ENCODE measurements at regions not wholly inside any gene's neighbourhood (a gene's known extent, or its start where the extent isn't known, plus 50 kb on each side); places are given as distances from the start of the nearest gene placed in this dataset.

- no peak overlapping the region for H3K4me3 ChIP-seq
- TF ChIP-seq CTCF (IDR thresholded peaks at IDR 0.05; ENCODE audit: low read depth, low read length): no peak
These were observed 678.7 kb downstream of the ARAP2 start for GRCh38 chr4:35565640-35566039.

GRCh38 chr4:35591035-35591434, 653.3 kb downstream of the ARAP2 start:
- H3K4me1 ChIP-seq (ENCODE audit: low read depth): no peaks in the 10 kb centered on the region
- H3K27ac ChIP-seq: no peak overlapping the region
- no peak for TF ChIP-seq CTCF (IDR thresholded peaks at IDR 0.05; ENCODE audit: low read depth, low read length)
- H3K27me3 ChIP-seq: no peaks in the 10 kb centered on the region
- DNase-seq (ENCODE audit: low read depth in 1 of 2, low spot score in 1 of 2): no peak
- no peak overlapping the region for H3K4me3 ChIP-seq
- no peaks in the 10 kb centered on the region for H3K9me3 ChIP-seq (ENCODE audit: low read depth)
- H3K36me3 ChIP-seq: no peaks in the 10 kb centered on the region

More at GRCh38 chr4:35565640-35566039, 678.7 kb downstream of the ARAP2 start:
- peaks cover 9% of the 10 kb centered on the region for H3K4me1 ChIP-seq (ENCODE audit: low read depth)
- H3K27me3 ChIP-seq: no peaks in the 10 kb centered on the region
- no peak for DNase-seq (ENCODE audit: low read depth in 1 of 2, low spot score in 1 of 2)
- H3K36me3 ChIP-seq: no peaks in the 10 kb centered on the region
- H3K27ac ChIP-seq: no peak overlapping the region
- H3K9me3 ChIP-seq (ENCODE audit: low read depth): no peaks in the 10 kb centered on the region

- no peak overlapping the region for H3K27ac ChIP-seq
- no peaks in the 10 kb centered on the region for H3K9me3 ChIP-seq (ENCODE audit: low read depth)
- no peak overlapping the region for H3K4me3 ChIP-seq
- no peak for DNase-seq (ENCODE audit: low read depth in 1 of 2, low spot score in 1 of 2)
- H3K36me3 ChIP-seq: no peaks in the 10 kb centered on the region
- H3K4me1 ChIP-seq (ENCODE audit: low read depth): no peaks in the 10 kb centered on the region
- no peaks in the 10 kb centered on the region for H3K27me3 ChIP-seq
- TF ChIP-seq CTCF (IDR thresholded peaks at IDR 0.05; ENCODE audit: low read depth, low read length): no peak
These were observed 640.1 kb downstream of the ARAP2 start for GRCh38 chr4:35604252-35604651.

GRCh38 chr4:35604724-35605123, 639.6 kb downstream of the ARAP2 start:
- H3K36me3 ChIP-seq: no peaks in the 10 kb centered on the region
- no peak for TF ChIP-seq CTCF (IDR thresholded peaks at IDR 0.05; ENCODE audit: low read depth, low read length)
- DNase-seq (ENCODE audit: low read depth in 1 of 2, low spot score in 1 of 2): no peak
- no peak overlapping the region for H3K4me3 ChIP-seq
- H3K9me3 ChIP-seq (ENCODE audit: low read depth): no peaks in the 10 kb centered on the region
- H3K4me1 ChIP-seq (ENCODE audit: low read depth): no peaks in the 10 kb centered on the region
- no peaks in the 10 kb centered on the region for H3K27me3 ChIP-seq
- H3K27ac ChIP-seq: no peak overlapping the region

- no peak for DNase-seq (ENCODE audit: low read depth in 1 of 2, low spot score in 1 of 2)
- H3K4me1 ChIP-seq (ENCODE audit: low read depth): no peaks in the 10 kb centered on the region
- no peaks in the 10 kb centered on the region for H3K36me3 ChIP-seq
- no peak overlapping the region for H3K27ac ChIP-seq
- H3K4me3 ChIP-seq: no peak overlapping the region
- H3K27me3 ChIP-seq: no peaks in the 10 kb centered on the region
- no peak for TF ChIP-seq CTCF (IDR thresholded peaks at IDR 0.05; ENCODE audit: low read depth, low read length)
- H3K9me3 ChIP-seq (ENCODE audit: low read depth): no peaks in the 10 kb centered on the region
These were observed 636.1 kb downstream of the ARAP2 start for GRCh38 chr4:35608205-35608604.

GRCh38 chr4:35614120-35614519, 630.2 kb downstream of the ARAP2 start:
- Histone ChIP-seq H3K4me3 (no peak overlapping the region), H3K4me1 (ENCODE audit: low read depth) (no peaks in the 10 kb centered on the region), H3K9me3 (ENCODE audit: low read depth) (no peaks in the 10 kb centered on the region), H3K36me3 (no peaks in the 10 kb centered on the region), H3K27ac (no peak overlapping the region), H3K27me3 (no peaks in the 10 kb centered on the region)
- no peak for DNase-seq (ENCODE audit: low read depth in 1 of 2, low spot score in 1 of 2)
- TF ChIP-seq CTCF (IDR thresholded peaks at IDR 0.05; ENCODE audit: low read depth, low read length): no peak
